Body of pancreas (tissue), 4 donors: ENCODE measurements at regions not wholly inside any gene's neighbourhood (a gene's known extent, or its start where the extent isn't known, plus 50 kb on each side); places are given as distances from the start of the nearest gene placed in this dataset.

Source experiments
- ATAC-seq: fragments of 150-250 bp; one replicate; pipeline ENCODE4 v1.9.1; 2016
- DNase-seq, 4 donors: peaks; one replicate each; pipeline ENCODE4 v3.0.0-alpha.2; 2019
- H3K27ac ChIP-seq, 4 donors: fragments of 200-600 bp; sonication (generic); 1 replicate in 3 of 4; 2 replicates in 1 of 4; pipeline versions ENCODE4 v1.5.1 to v1.6.1; 2016 to 2019; ENCODE audit warnings: mild to moderate bottlenecking in 1 of 4, mixed read lengths in 1 of 4, moderate library complexity in 1 of 4
- H3K27me3 ChIP-seq, 2 donors: fragments of 200-600 bp; sonication (generic); one replicate each; pipeline ENCODE4 v1.6.0; 2016; ENCODE audit warnings: mild to moderate bottlenecking in 1 of 2
- H3K36me3 ChIP-seq, 2 donors: fragments of 200-600 bp; sonication (generic); replicated peaks in 1 of 2; 2 replicates each; pipeline ENCODE4 v1.5.1; 2016; ENCODE audit warnings: low read depth in 2 of 2; ENCODE audit not compliant: insufficient read depth in 1 of 2
- H3K4me1 ChIP-seq: fragments of 200-600 bp; sonication (generic); one replicate; pipeline ENCODE4 v1.6.0; 2016
- H3K4me3 ChIP-seq, 2 donors: fragments of 200-600 bp; sonication (generic); 1 replicate in 1 of 2; 2 replicates in 1 of 2; pipeline ENCODE4 v1.5.1; 2016 to 2019
- H3K9me3 ChIP-seq, 3 donors: fragments of 200-600 bp; sonication (generic); 1 replicate in 2 of 3; 2 replicates in 1 of 3; pipeline ENCODE4 v1.5.1; 2016
- CTCF ChIP-seq, 7 experiments: fragments of 450-650 bp in 4 of 7; fragments of 200-600 bp in 3 of 7; sonication (generic) in 3 of 7; IDR thresholded peaks; one replicate each; pipeline ENCODE4 v1.5.1; 2016 to 2019; ENCODE audit warnings: antibody characterized with exemption in 7 of 7
- POLR2A ChIP-seq, 3 donors: fragments of 450-650 bp; IDR thresholded peaks; one replicate each; pipeline ENCODE4 v1.6.1; 2016; ENCODE audit warnings: antibody characterized with exemption in 3 of 3, mild to moderate bottlenecking in 2 of 3
- WGBS, 2 donors: methylation state at CpG; one replicate each; pipeline ENCODE4 v1.1.5; 2017; 5-methylcytosine and 5-hydroxymethylcytosine counted together
- intact Hi-C: fragments of 100-400 bp; cut with DNase I; formaldehyde crosslinking; loops from one replicate; pipeline ENCODE4 v1.15.1; 2023

DNA sequence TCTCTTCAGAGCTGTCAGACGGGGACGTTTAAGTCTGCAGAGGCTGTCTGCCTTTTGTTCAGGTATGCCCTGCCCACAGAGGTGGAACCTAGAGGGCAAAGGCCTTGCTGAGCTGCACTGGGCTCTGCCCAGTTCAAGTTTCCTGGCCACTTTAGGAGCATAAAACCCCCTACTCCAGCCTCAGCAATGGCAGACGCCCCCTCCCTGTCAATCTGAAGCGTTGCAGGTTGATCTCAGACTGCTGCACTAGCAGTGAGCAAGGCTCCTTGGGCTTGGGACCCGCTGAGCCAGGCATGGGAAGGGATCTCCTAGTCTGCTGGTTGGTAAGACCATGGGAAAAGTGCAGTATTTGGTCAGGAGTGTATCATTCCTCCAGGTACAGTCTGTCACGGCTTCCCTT lies 66.6 kb upstream of the TP53I11 start:
- DNase-seq (no peak), ATAC-seq (no peak)
- no peak for TF ChIP-seq POLR2A (IDR thresholded peaks at IDR 0.05)
- peak in 2 of 7 experiments; percentile 24 to 31 for TF ChIP-seq CTCF (IDR thresholded peaks at IDR 0.05)
- intact Hi-C loops: no loop called here
- Histone ChIP-seq H3K27ac (no peak overlapping the region), H3K36me3 (no peaks in the 10 kb centered on the region), H3K4me1 (peaks cover 10% of the 10 kb centered on the region), H3K27me3 (no peaks in the 10 kb centered on the region), H3K9me3 (no peaks in the 10 kb centered on the region), H3K4me3 (no peak overlapping the region)
- 47 to 61% methylated on average over 2 to 6 of the region's 6 CpGs for WGBS, 2 donors

DNA sequence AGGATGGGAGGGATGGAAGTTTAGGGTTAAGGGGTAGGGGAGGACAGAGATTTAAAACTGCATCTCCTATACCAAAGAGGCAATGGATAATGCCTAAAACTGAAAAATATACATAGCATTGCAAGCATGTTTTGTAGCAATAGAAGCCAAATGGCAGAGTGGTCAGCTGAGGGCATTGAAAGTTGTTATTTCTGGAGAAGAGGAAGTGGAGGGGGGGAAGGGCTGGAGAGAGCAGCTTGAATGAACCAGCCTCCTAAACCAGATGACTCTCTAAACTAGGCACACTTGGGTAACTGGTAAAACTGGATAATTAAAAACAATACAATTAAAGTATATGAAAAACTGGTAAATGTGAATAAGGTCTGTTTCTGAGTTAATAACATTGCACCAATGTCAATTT lies 70.3 kb upstream of the TP53I11 start:
- no peaks in the 10 kb centered on the region for H3K9me3 ChIP-seq
- H3K4me1 ChIP-seq: peaks cover 10% of the 10 kb centered on the region
- DNase-seq (peak in 1 of 4 donors; percentile 31), ATAC-seq (no peak)
- intact Hi-C loops: no loop called here
- no peaks in the 10 kb centered on the region for H3K27me3 ChIP-seq
- no peak overlapping the region for H3K4me3 ChIP-seq
- no peaks in the 10 kb centered on the region for H3K36me3 ChIP-seq
- TF ChIP-seq CTCF (IDR thresholded peaks at IDR 0.05): no peak
- TF ChIP-seq POLR2A (IDR thresholded peaks at IDR 0.05): no peak
- no peak overlapping the region for H3K27ac ChIP-seq

DNA sequence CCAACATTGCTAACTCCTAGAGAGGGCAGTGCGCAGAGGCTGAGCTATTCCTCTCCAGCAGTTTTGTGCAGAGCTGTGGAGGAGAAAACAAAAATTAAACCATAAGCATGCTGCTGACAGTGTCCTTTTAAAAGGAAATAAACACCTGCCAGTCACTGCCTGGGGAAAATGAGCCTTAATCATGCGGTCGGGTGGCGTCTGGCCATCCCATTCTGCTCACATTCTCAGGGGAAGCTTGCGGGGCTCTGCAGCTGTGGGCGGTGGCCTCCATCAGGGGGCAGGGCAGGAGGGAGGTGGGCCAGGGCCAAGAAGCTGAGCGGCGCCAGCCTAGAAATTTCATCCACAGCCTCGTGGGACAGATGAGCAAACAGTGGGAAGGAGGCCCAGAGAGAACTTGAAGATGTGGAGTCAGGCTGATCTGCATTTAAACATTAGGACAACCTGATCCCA lies 71.0 kb upstream of the TP53I11 start:
- intact Hi-C loops: no loop called here
- TF ChIP-seq CTCF (IDR thresholded peaks at IDR 0.05) (no peak), POLR2A (IDR thresholded peaks at IDR 0.05) (no peak)
- H3K9me3 ChIP-seq: no peaks in the 10 kb centered on the region
- H3K27ac ChIP-seq: no peak overlapping the region
- ATAC-seq (peak; percentile 70), DNase-seq (peak; percentile 35 to 57 (median 51))
- no peaks in the 10 kb centered on the region for H3K27me3 ChIP-seq
- peaks cover 10% of the 10 kb centered on the region for H3K4me1 ChIP-seq
- H3K36me3 ChIP-seq: no peaks in the 10 kb centered on the region
- H3K4me3 ChIP-seq: no peak overlapping the region
- 22 to 34% methylated on average over 4 to 9 of the region's 9 CpGs for WGBS, 2 donors

GRCh38 chr11:45022294-45023064 lies 71.8 kb upstream of the TP53I11 start:
- 66 to 77% methylated on average over 8 to 9 of the region's 9 CpGs for WGBS, 2 donors
- no peak overlapping the region for H3K4me3 ChIP-seq
- TF ChIP-seq CTCF (IDR thresholded peaks at IDR 0.05) (no peak), POLR2A (IDR thresholded peaks at IDR 0.05) (no peak)
- H3K27me3 ChIP-seq: no peaks in the 10 kb centered on the region
- H3K4me1 ChIP-seq: peaks cover 10% of the 10 kb centered on the region
- intact Hi-C loops: no loop called here
- no peaks in the 10 kb centered on the region for H3K9me3 ChIP-seq
- H3K36me3 ChIP-seq: no peaks in the 10 kb centered on the region
- DNase-seq (no peak), ATAC-seq (no peak)
- H3K27ac ChIP-seq: no peak overlapping the region

DNA sequence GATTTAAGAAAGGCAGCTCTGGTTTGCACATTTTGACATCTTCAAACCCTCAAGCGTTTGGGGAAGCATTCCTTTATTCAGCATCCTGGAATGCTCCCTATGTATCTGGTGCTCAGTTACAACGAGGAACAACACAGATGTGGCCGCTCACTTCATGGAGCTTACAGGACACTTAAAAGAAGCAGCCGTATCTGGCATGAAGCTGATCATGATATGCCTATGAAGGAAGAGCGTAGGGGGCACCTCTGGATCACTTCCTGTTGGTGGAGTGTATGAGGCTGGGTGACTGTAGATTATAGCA lies 72.3 kb upstream of the TP53I11 start:
- no peak for DNase-seq
- no peak overlapping the region for H3K4me3 ChIP-seq
- peaks cover 10% of the 10 kb centered on the region for H3K4me1 ChIP-seq
- no peak for TF ChIP-seq POLR2A (IDR thresholded peaks at IDR 0.05)
- TF ChIP-seq CTCF (IDR thresholded peaks at IDR 0.05): no peak
- H3K9me3 ChIP-seq: no peaks in the 10 kb centered on the region
- intact Hi-C loops: no loop called here
- H3K27me3 ChIP-seq: no peaks in the 10 kb centered on the region
- WGBS, 2 donors: 74 to 77% methylated on average over 5 of the region's 5 CpGs
- no peaks in the 10 kb centered on the region for H3K36me3 ChIP-seq
- ATAC-seq: no peak
- H3K27ac ChIP-seq: no peak overlapping the region
